ENCODE measurements at regions not wholly inside any gene's neighbourhood (a gene's known extent, or its start where the extent isn't known, plus 50 kb on each side); places are given as distances from the start of the nearest gene placed in this dataset.

GRCh38 chr6:145241721-145242120, 493.6 kb downstream of the EPM2A start (continued):
- TF ChIP-seq ZNF512 (CRISPR knock-in tag; IDR thresholded peaks at IDR 0.05; ENCODE audit: borderline replicate concordance): no peak
- no peak for TF ChIP-seq ARID4B (CRISPR knock-in tag; IDR thresholded peaks at IDR 0.05; ENCODE audit: borderline replicate concordance)
- no peak for TF ChIP-seq GRHL2 (CRISPR knock-in tag; IDR thresholded peaks at IDR 0.05; ENCODE audit: insufficient replicate concordance, severe bottlenecking)
- TF ChIP-seq STAT6 (CRISPR knock-in tag; conservative IDR thresholded peaks at IDR 0.05; ENCODE audit: low read depth): no peak
- TF ChIP-seq ZBTB43 (CRISPR knock-in tag; IDR thresholded peaks at IDR 0.05): no peak
- no peak for TF ChIP-seq ESRRA (CRISPR knock-in tag; IDR thresholded peaks at IDR 0.05; ENCODE audit: borderline replicate concordance)
- TF ChIP-seq HMGA2 (CRISPR knock-in tag; IDR thresholded peaks at IDR 0.05): no peak
- TF ChIP-seq ATF2 (CRISPR knock-in tag; IDR thresholded peaks at IDR 0.05; ENCODE audit: borderline replicate concordance, low read depth): no peak

- ChIA-PET CTCF (no interaction called here), POLR2A (no interaction called here)
- H3K36me3 Mint-ChIP-seq: no peaks in the 10 kb centered on the region
- no peaks in the 10 kb centered on the region; the same call in 1 of the 2 replicates for H3K27me3 Mint-ChIP-seq (ENCODE audit: low read depth)
- H3K9me3 Mint-ChIP-seq: peaks cover 14% of the 10 kb centered on the region
- ATAC-seq (no peak), DNase-seq (ENCODE audit: low spot score) (no peak)
- no peaks in the 10 kb centered on the region for H3K4me1 Mint-ChIP-seq
- no peak overlapping the region for H3K27ac Mint-ChIP-seq
- H3K4me3 Mint-ChIP-seq: no peak overlapping the region
- TF ChIP-seq SMAD3 (CRISPR knock-in tag; IDR thresholded peaks at IDR 0.05; ENCODE audit: borderline replicate concordance) (no peak), GABPB1 (CRISPR knock-in tag; IDR thresholded peaks at IDR 0.05) (no peak), NFATC4 (CRISPR knock-in tag; IDR thresholded peaks at IDR 0.05) (no peak), ARID4B (CRISPR knock-in tag; IDR thresholded peaks at IDR 0.05; ENCODE audit: borderline replicate concordance) (no peak), JAZF1 (CRISPR knock-in tag; IDR thresholded peaks at IDR 0.05) (no peak), ZNF138 (CRISPR knock-in tag; conservative IDR thresholded peaks at IDR 0.05) (no peak), IRF2 (CRISPR knock-in tag; IDR thresholded peaks at IDR 0.05; ENCODE audit: borderline replicate concordance, low read depth) (no peak), CBFB (CRISPR knock-in tag; IDR thresholded peaks at IDR 0.05; ENCODE audit: low read depth) (no peak)
These were observed 490.8 kb downstream of the EPM2A start for GRCh38 chr6:145244349-145245100.

Data from WTC11 (cell line).